Endothelial cell of umbilical vein (primary cell): ENCODE measurements at regions not wholly inside any gene's neighbourhood (a gene's known extent, or its start where the extent isn't known, plus 50 kb on each side); places are given as distances from the start of the nearest gene placed in this dataset.
"Not testable (repeated sequence)": the region's sequence is repeated elsewhere in the genome, so short reads cannot be mapped to it uniquely, and the experiment has no call there.

Source experiments
- BruUV-seq: library from RNA; stranded (reverse); fragments of 400-500 nt; replicated peaks from 2 replicates; lab custom pipeline; 2021; lab: Mats Ljungman, UMichigan
- CTCF ChIA-PET: fragments of 300-600, 350-600 bp; sonication (Branson Sonifier 250); formaldehyde crosslinking; loops from one replicate; lab custom pipeline; 2021; ENCODE audit warnings: antibody characterized with exemption, inconsistent platforms; lab: Charles Lee
- POLR2A ChIA-PET: fragments of 300-600, 350-600 bp; sonication (Branson Sonifier 250); formaldehyde crosslinking; loops from one replicate; lab custom pipeline; 2021; ENCODE audit warnings: antibody characterized with exemption, inconsistent platforms; lab: Charles Lee
- DNase-seq: peaks from one replicate; pipeline ENCODE4 v3.0.0-alpha.2; 2011; ENCODE audit warnings: low read depth, low spot score
- FAIRE-seq: peaks from 2 replicates; lab custom pipeline; 2011; peaks lifted over from hg19 to GRCh38; lab: Jason Lieb, UNC
- H2AFZ ChIP-seq: 2 replicates; pipeline ENCODE4 v1.6.0; 2012; ENCODE audit warnings: low read depth, low read length, control low read depth, inconsistent platforms
- H3K27ac ChIP-seq: 2 replicates; pipeline ENCODE4 v1.5.1; 2011; ENCODE audit warnings: low read depth, mild to moderate bottlenecking, control low read depth, low read length, moderate library complexity; ENCODE audit not compliant: insufficient read depth
- H3K27me3 ChIP-seq, 2 experiments: 2 replicates each; pipeline versions ENCODE4 v1.6.0 to v1.6.1; 2011; ENCODE audit warnings: low read length in 2 of 2, mixed read lengths in 1 of 2; ENCODE audit not compliant: control insufficient read depth in 2 of 2, insufficient read depth in 2 of 2
- H3K36me3 ChIP-seq, 2 experiments: 2 replicates in 1 of 2; 3 replicates in 1 of 2; pipeline ENCODE4 v1.5.1; 2011; ENCODE audit warnings: low read length in 2 of 2, mild to moderate bottlenecking in 1 of 2, moderate library complexity in 1 of 2; ENCODE audit not compliant: control insufficient read depth in 2 of 2, insufficient read depth in 2 of 2; ENCODE audit errors: extremely low read depth in 1 of 2
- H3K4me1 ChIP-seq: 3 replicates; pipeline ENCODE4 v1.5.1; 2011; ENCODE audit warnings: mild to moderate bottlenecking, low read length; ENCODE audit not compliant: control insufficient read depth, insufficient read depth; ENCODE audit errors: extremely low read depth
- H3K4me2 ChIP-seq: 2 replicates; pipeline ENCODE4 v1.6.1; 2011; ENCODE audit warnings: low read length, control low read depth, mixed read lengths; ENCODE audit not compliant: insufficient read depth
- H3K4me3 ChIP-seq, 3 experiments: fragments of 200-600 bp in 1 of 3; sonication (generic), shearing (Covaris generic) in 1 of 3; replicated peaks in 1 of 3; 2 replicates each; pipeline ENCODE4 v1.5.1; 2011 to 2016; ENCODE audit warnings: control low read depth in 3 of 3, low read length in 3 of 3, mild to moderate bottlenecking in 2 of 3, inconsistent platforms in 1 of 3, low read depth in 1 of 3, moderate library complexity in 1 of 3; ENCODE audit not compliant: insufficient read depth in 1 of 3
- H3K79me2 ChIP-seq: 2 replicates; pipeline ENCODE4 v1.6.0; 2012; ENCODE audit warnings: low read length, inconsistent platforms; ENCODE audit not compliant: control insufficient read depth, insufficient read depth
- H3K9ac ChIP-seq: replicated peaks from 2 replicates; pipeline ENCODE3; 2011; ENCODE audit warnings: low read length, control low read depth; ENCODE audit not compliant: insufficient read depth; ENCODE audit errors: extremely low read depth
- H3K9me1 ChIP-seq: replicated peaks from 3 replicates; pipeline ENCODE4 v1.6.0; 2011; ENCODE audit warnings: mild to moderate bottlenecking, low read length; ENCODE audit not compliant: control insufficient read depth, insufficient read depth; ENCODE audit errors: extremely low read depth
- H3K9me3 ChIP-seq: replicated peaks from 2 replicates; pipeline ENCODE4 v1.5.1; 2012; ENCODE audit warnings: low read length, inconsistent platforms; ENCODE audit not compliant: control insufficient read depth, insufficient read depth
- H4K20me1 ChIP-seq: replicated peaks from 2 replicates; pipeline ENCODE3; 2011; ENCODE audit warnings: mild to moderate bottlenecking, low read length; ENCODE audit not compliant: control insufficient read depth, insufficient read depth; ENCODE audit errors: extremely low read depth
- EZH2 ChIP-seq: IDR thresholded peaks from 2 replicates; pipeline ENCODE4 v1.6.1; 2012; ENCODE audit warnings: borderline replicate concordance, low read depth, mild to moderate bottlenecking, moderate library complexity, low read length, inconsistent platforms; ENCODE audit not compliant: severe bottlenecking
- FOS ChIP-seq: IDR thresholded peaks from 2 replicates; pipeline ENCODE4 v1.6.1; 2011; ENCODE audit warnings: mild to moderate bottlenecking, low read length, moderate library complexity, borderline replicate concordance; ENCODE audit not compliant: insufficient read depth
- GATA2 ChIP-seq: IDR thresholded peaks from 2 replicates; pipeline ENCODE4 v1.7.0; 2011; ENCODE audit warnings: low read depth, mild to moderate bottlenecking, moderate library complexity, mixed read lengths, low read length; ENCODE audit not compliant: insufficient read length, insufficient read depth
- JUN ChIP-seq: IDR thresholded peaks from 2 replicates; pipeline ENCODE4 v1.6.1; 2011; ENCODE audit warnings: borderline replicate concordance, low read depth; ENCODE audit not compliant: insufficient read length, insufficient read depth
- MYC ChIP-seq: IDR thresholded peaks from one replicate; pipeline ENCODE4 v1.6.1; 2011; ENCODE audit warnings: mild to moderate bottlenecking, low read depth, low read length
- POLR2A ChIP-seq: IDR thresholded peaks from 2 replicates; pipeline ENCODE4 v1.6.1; 2012; ENCODE audit warnings: low read depth, mild to moderate bottlenecking, control low read depth, low read length
- POLR2AphosphoS5 ChIP-seq: IDR thresholded peaks from 2 replicates; pipeline ENCODE4 v1.6.1; 2012; ENCODE audit warnings: low read depth, mild to moderate bottlenecking, control low read depth, low read length, moderate library complexity; ENCODE audit not compliant: insufficient read depth
- dilution Hi-C: fragments of 300-500 bp; cut with MboI; formaldehyde crosslinking; loops from one replicate; pipeline ENCODE4 v1.15.0; 2019; ENCODE audit warnings: low sequenced_read_pairs; ENCODE audit not compliant: extremely low pct_ligation_motif_present
- intact Hi-C: fragments of 100-400 bp; cut with micrococcal nuclease; formaldehyde crosslinking; loops from one replicate; pipeline ENCODE4 v1.10.0; 2022
- TF ChIP-seq, protein P1 (sequence below), 2 donors: IDR thresholded peaks; 1 replicate in 1 of 2; 2 replicates in 1 of 2; pipeline ENCODE4 v1.5.1; 2011; ENCODE audit warnings: low read length in 2 of 2, mild to moderate bottlenecking in 2 of 2, moderate library complexity in 2 of 2, control low read depth in 1 of 2, inconsistent platforms in 1 of 2, low read depth in 1 of 2; ENCODE audit not compliant: insufficient read depth in 1 of 2; ENCODE audit errors: extremely low read depth in 1 of 2
- TF ChIP-seq, protein P2 (sequence below): IDR thresholded peaks from 2 replicates; pipeline ENCODE4 v1.6.1; 2011; ENCODE audit not compliant: insufficient read depth, insufficient read length

DNA sequence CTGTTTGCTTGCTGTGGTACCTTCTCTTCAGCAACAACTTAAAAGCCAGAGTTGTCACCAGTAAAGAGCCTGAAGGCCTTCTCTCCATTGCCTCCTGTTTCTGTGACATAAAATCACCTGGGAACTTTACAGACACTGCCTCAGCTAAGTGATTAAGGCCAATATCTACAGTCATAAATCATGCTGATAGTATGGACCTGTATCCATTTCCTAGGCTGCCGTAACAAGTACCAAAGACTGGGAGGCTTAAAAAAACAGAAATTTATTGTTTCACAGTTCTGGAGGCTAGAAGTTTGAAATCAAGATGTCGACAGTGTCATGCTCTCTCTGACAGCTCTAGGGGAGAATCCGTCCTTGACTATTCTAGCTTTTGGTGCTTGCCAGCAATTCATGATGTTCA is 108.4 kb upstream of the UNC5B start:
- no peaks in the 10 kb centered on the region for H3K9me3 ChIP-seq
- H3K36me3 ChIP-seq, result no peaks in the 10 kb centered on the region
- BruUV-seq, result no TSS peak
- TF ChIP-seq FOS (no peak), EZH2 (no peak), POLR2A (no peak), GATA2 (no peak), POLR2AphosphoS5 (no peak), MYC (no peak), JUN (no peak)
- TF ChIP-seq, protein P1, sequence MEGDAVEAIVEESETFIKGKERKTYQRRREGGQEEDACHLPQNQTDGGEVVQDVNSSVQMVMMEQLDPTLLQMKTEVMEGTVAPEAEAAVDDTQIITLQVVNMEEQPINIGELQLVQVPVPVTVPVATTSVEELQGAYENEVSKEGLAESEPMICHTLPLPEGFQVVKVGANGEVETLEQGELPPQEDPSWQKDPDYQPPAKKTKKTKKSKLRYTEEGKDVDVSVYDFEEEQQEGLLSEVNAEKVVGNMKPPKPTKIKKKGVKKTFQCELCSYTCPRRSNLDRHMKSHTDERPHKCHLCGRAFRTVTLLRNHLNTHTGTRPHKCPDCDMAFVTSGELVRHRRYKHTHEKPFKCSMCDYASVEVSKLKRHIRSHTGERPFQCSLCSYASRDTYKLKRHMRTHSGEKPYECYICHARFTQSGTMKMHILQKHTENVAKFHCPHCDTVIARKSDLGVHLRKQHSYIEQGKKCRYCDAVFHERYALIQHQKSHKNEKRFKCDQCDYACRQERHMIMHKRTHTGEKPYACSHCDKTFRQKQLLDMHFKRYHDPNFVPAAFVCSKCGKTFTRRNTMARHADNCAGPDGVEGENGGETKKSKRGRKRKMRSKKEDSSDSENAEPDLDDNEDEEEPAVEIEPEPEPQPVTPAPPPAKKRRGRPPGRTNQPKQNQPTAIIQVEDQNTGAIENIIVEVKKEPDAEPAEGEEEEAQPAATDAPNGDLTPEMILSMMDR (IDR thresholded peaks at IDR 0.05; ENCODE audit: extremely low read depth in 1 of 2, insufficient read depth in 1 of 2, low read depth in 1 of 2, low read length in 2 of 2), result no peak
- TF ChIP-seq, protein P2, sequence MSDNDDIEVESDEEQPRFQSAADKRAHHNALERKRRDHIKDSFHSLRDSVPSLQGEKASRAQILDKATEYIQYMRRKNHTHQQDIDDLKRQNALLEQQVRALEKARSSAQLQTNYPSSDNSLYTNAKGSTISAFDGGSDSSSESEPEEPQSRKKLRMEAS, result no peak
- no peaks in the 10 kb centered on the region for H3K4me1 ChIP-seq
- ChIA-PET CTCF (interaction anchor here (1.0 kb wide), 1 partner anchor 164 kb away, joined by 3 read pairs; no protein-coding TSS in a partner anchor), POLR2A (no interaction called here)
- H3K4me2 ChIP-seq, result no peak overlapping the region
- DNase-seq, result no peak
- no peak for FAIRE-seq
- H3K27ac ChIP-seq, result no peak overlapping the region
- no peaks in the 10 kb centered on the region for H3K79me2 ChIP-seq
- H3K27me3 ChIP-seq, result peaks cover 13 to 24% of the 10 kb centered on the region in 2 experiments
- no peak overlapping the region for H3K9ac ChIP-seq
- H4K20me1 ChIP-seq, result no peaks in the 10 kb centered on the region
- no peaks in the 10 kb centered on the region for H3K9me1 ChIP-seq
- dilution Hi-C loops (no loop called here), intact Hi-C loops (no loop called here)
- H3K4me3 ChIP-seq, result no peak overlapping the region
- no peak overlapping the region for H2AFZ ChIP-seq

GRCh38 chr10:71106151-71106550 is 106.2 kb upstream of the UNC5B start:
- FAIRE-seq, H3K9me3 ChIP-seq, POLR2A ChIA-PET, H2AFZ ChIP-seq, H3K9ac ChIP-seq, CTCF ChIA-PET, H4K20me1 ChIP-seq, DNase-seq, dilution Hi-C loops, BruUV-seq, H3K9me1 ChIP-seq, intact Hi-C loops, H3K79me2 ChIP-seq, H3K4me2 ChIP-seq, H3K4me3 ChIP-seq, H3K36me3 ChIP-seq, H3K27ac ChIP-seq, H3K4me1 ChIP-seq: not testable (repeated sequence)
- peaks cover 12 to 13% of the 10 kb centered on the region in 2 experiments for H3K27me3 ChIP-seq

DNA sequence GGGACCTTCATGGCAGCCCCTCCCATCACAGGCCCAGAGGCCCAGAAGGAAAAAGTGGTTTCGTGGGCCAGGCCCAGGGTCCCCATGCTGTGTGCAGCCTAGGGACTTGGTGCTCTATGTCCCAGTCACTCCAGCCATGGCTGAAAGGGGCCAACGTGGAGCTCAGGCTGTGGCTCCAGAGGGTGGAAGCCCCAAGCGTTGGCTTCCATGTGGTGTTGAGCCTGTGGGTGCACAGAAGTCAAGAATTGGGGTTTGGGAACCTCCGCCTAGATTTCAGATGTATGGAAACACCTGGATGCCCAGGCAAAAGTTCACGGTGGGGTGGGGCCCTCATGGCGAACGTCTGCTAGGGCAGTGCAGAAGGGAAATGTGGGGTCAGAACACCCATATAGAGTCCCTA is 105.3 kb upstream of the UNC5B start:
- H3K9me1 ChIP-seq, H3K9me3 ChIP-seq, H3K27ac ChIP-seq, H3K4me3 ChIP-seq, H3K9ac ChIP-seq, H3K36me3 ChIP-seq, POLR2A ChIA-PET, H2AFZ ChIP-seq, CTCF ChIA-PET, intact Hi-C loops, H4K20me1 ChIP-seq, H3K4me2 ChIP-seq, FAIRE-seq, dilution Hi-C loops, H3K4me1 ChIP-seq, H3K79me2 ChIP-seq, DNase-seq, BruUV-seq: not testable (repeated sequence)
- peaks cover 10 to 13% of the 10 kb centered on the region in 2 experiments for H3K27me3 ChIP-seq
